22Rv1 (cell line): ENCODE measurements at regions not wholly inside any gene's neighbourhood (a gene's known extent, or its start where the extent isn't known, plus 50 kb on each side); places are given as distances from the start of the nearest gene placed in this dataset.
A peak's percentile ranks its signal among the peaks of the same experiment; 100 is the strongest.

Experiments
- H3K27ac ChIP-seq: fragments of 450-650 bp; 2 replicates; pipeline ENCODE4 v1.5.1; 2017
- ZFX ChIP-seq: fragments of 450-650 bp; IDR thresholded peaks from 2 replicates; pipeline ENCODE4 v1.6.1; 2017; ENCODE audit warnings: antibody characterized with exemption, borderline replicate concordance
- TF ChIP-seq, protein P1 (sequence below): fragments of 450-650 bp; IDR thresholded peaks from 2 replicates; pipeline ENCODE4 v1.5.1; 2017; ENCODE audit warnings: mild to moderate bottlenecking

DNA sequence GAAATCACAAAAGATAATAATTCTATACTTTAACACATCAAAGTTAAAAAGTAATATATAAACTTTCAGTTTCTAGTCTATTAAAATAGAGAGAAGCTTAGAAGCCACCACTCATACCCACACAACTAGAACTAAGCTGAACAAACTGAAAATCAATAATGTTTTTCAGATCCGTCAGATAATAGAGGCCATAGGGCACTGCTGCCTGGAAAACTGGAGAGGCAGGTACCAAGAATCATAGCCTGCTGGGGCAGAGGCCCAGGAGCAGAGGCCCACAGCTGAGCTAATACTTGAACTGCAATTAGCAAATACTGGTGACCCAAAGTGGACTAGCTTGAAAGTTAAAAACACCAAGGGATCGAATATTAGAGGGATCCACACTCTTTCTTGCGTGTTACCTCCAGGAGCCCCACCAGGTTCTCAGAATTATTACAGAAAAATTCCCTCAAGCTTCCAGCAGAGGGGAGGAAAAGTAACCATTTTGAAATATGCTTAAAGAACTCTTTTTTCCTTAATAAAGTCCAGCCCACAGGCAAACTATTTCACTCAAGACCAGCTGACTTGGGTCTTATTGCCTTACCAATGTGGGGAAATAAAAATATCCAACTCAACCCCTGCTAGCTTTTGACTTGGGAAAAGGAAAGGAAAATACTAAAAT, 774.1 kb upstream of the IGFBP3 start:
- TF ChIP-seq, protein P1, sequence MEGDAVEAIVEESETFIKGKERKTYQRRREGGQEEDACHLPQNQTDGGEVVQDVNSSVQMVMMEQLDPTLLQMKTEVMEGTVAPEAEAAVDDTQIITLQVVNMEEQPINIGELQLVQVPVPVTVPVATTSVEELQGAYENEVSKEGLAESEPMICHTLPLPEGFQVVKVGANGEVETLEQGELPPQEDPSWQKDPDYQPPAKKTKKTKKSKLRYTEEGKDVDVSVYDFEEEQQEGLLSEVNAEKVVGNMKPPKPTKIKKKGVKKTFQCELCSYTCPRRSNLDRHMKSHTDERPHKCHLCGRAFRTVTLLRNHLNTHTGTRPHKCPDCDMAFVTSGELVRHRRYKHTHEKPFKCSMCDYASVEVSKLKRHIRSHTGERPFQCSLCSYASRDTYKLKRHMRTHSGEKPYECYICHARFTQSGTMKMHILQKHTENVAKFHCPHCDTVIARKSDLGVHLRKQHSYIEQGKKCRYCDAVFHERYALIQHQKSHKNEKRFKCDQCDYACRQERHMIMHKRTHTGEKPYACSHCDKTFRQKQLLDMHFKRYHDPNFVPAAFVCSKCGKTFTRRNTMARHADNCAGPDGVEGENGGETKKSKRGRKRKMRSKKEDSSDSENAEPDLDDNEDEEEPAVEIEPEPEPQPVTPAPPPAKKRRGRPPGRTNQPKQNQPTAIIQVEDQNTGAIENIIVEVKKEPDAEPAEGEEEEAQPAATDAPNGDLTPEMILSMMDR, result 0 out of 2 replicates have a peak, but pooled peaks have one; percentile 13
- TF ChIP-seq ZFX, result no peak
- no peak overlapping the region for H3K27ac ChIP-seq

DNA sequence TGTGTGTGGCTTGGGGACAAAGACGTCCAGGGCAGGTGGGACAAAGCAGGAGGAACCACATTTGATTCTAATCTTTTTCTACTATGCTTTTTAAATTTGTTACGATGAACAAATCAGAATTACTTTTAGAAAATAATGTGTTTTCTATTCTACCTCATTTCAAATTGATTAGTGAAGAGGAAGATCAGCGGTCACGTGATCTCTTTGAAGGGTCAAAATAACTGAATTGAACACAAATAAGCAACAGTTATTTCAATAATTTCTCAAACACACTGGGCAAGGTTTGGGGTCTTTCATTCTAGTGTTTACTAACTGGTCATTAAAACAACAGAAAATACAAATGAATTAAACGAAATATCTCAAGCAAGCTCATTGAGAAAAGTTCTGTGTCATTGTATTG, 773.0 kb upstream of the IGFBP3 start:
- H3K27ac ChIP-seq, result no peak overlapping the region
- TF ChIP-seq ZFX, result no peak
- TF ChIP-seq, protein P1, result no peak

DNA sequence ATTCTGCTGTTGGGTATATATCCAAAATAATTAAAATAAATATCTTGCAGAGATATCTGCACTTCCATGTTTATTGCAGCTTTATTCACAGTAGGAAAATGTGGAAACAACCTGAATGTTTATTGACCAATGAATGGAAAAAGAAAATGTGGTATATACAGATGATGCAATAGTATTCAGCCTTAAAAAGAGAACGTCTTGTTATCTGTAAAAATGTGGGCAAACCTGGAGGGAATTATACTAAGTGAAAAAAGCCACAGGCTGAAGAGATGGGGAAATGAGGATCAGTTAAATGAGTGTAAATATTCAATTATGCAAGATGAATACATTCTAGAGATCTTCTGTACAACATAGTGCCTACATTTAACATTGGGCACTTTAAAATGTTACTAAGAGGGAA, 766.1 kb upstream of the IGFBP3 start:
- H3K27ac ChIP-seq, result no peak overlapping the region
- TF ChIP-seq, protein P1, result no peak
- TF ChIP-seq ZFX, result no peak

DNA sequence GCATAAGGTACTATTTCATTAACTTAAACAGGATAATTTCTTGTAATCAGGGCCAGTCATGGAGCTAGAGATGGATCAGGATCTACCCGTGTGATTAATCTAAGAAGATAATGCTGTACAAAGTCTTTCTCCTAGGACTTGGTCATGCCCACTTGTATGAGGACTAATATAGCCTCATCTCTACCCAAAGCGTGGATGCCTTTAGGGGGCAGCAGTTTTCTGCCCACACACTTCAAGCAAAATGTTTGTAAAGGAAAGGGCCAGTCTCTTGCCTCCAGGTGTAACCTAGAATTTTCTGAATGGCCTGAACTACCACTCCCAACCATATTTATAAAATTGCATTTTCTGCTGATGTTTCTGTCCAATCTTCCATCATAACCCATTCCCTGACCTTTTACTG, 764.0 kb upstream of the IGFBP3 start:
- TF ChIP-seq, protein P1, result peak; percentile 28; the same call in 1 of the 2 replicates
- no peak for TF ChIP-seq ZFX
- no peak overlapping the region for H3K27ac ChIP-seq

DNA sequence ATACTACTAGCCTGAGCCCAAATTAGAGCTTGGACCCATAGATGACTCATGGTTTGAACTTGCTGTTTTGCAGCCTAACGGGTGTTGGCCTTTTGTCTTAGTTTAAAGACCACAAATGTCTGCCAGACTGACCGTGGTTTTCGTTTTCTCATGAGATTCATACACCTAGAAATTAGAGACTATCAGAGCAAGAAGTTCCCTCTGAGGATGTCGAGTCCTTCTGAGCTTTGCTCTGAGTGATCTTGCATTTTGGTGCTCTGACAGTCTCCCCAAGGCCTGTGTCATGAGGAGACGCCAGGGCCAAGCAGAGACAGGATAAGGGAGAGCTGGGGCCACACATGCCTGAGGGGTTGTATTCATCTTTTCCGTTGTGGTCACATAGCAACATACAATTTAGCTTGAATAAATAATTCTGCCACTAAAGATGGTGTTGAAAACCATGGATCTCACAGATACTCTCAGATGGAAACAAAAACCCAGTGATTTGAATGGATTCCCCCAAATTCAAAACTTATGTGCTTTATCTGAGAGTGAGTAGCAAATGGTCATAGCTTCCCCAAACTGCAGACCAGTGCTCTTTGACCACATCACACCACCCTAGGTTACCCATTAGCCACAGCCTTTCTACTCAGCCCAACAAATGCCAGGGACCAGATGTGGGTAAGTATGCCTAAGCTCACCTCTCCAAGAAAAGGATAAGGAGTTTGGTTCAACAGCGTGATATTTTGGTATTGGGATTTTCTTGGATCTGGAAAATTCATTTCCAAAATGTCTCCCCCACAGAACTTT, 762.0 kb upstream of the IGFBP3 start:
- TF ChIP-seq ZFX, result no peak
- TF ChIP-seq, protein P1, result no peak

DNA sequence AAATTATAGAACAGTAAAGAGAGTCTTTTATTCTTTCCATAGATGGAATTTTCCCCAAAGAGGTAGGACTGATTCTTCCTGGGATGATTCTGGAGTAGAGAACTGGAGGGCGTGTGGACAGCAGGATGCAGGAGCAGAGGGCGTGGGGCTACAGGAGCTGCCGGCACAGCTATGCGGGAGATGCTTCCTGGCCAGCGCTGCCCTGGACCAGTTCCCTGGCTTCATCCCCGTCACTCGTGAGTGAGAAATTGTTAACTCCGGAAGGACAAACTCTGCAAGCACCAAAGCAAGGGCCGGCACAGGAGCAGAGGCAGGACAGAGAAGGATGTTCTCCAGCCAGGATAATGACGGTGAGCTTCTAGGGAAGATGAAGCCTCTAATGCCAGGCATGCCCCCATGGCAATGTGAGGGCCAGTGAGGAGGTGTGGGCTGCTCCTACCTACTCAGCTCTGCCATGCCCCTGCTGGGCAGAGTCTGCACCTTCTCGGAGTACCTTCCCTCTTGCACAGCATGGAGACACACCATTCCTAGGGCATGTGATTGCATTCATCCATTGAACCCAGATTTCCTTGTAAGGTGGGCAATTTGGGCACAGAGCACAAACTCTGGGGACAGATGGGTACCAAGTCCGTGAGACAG, 760.9 kb upstream of the IGFBP3 start:
- TF ChIP-seq ZFX, result no peak
- TF ChIP-seq, protein P1, result no peak

More for the DNA sequence above, 762.0 kb upstream of the IGFBP3 start:
- H3K27ac ChIP-seq, result no peak overlapping the region

More for the DNA sequence above, 760.9 kb upstream of the IGFBP3 start:
- H3K27ac ChIP-seq, result no peak overlapping the region
